ENCODE measurements at regions not wholly inside any gene's neighbourhood (a gene's known extent, or its start where the extent isn't known, plus 50 kb on each side); places are given as distances from the start of the nearest gene placed in this dataset.

- Histone ChIP-seq H3K27ac (no peak overlapping the region), H3K9me3 (no peaks in the 10 kb centered on the region), H3K4me3 (no peak overlapping the region), H3K4me1 (replicated peaks) (no peaks in the 10 kb centered on the region), H3K27me3 (replicated peaks; ENCODE audit: insufficient read depth) (no peaks in the 10 kb centered on the region), H3K36me3 (no peaks in the 10 kb centered on the region)
- intact Hi-C loops (cut with DNase I): no loop called here
- no peak for DNase-seq (ENCODE audit: low spot score)
- TF ChIP-seq POLR2AphosphoS5 (IDR thresholded peaks at IDR 0.05) (no peak), POLR2A (IDR thresholded peaks at IDR 0.05) (no peak)
- TF ChIP-seq, protein P1, sequence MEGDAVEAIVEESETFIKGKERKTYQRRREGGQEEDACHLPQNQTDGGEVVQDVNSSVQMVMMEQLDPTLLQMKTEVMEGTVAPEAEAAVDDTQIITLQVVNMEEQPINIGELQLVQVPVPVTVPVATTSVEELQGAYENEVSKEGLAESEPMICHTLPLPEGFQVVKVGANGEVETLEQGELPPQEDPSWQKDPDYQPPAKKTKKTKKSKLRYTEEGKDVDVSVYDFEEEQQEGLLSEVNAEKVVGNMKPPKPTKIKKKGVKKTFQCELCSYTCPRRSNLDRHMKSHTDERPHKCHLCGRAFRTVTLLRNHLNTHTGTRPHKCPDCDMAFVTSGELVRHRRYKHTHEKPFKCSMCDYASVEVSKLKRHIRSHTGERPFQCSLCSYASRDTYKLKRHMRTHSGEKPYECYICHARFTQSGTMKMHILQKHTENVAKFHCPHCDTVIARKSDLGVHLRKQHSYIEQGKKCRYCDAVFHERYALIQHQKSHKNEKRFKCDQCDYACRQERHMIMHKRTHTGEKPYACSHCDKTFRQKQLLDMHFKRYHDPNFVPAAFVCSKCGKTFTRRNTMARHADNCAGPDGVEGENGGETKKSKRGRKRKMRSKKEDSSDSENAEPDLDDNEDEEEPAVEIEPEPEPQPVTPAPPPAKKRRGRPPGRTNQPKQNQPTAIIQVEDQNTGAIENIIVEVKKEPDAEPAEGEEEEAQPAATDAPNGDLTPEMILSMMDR (IDR thresholded peaks at IDR 0.05): no peak
- 94% methylated on average over 7 of the region's 7 CpGs for WGBS
These were observed 335.1 kb downstream of the BTBD3 start for GRCh38 chr20:12252793-12253192.

DNA sequence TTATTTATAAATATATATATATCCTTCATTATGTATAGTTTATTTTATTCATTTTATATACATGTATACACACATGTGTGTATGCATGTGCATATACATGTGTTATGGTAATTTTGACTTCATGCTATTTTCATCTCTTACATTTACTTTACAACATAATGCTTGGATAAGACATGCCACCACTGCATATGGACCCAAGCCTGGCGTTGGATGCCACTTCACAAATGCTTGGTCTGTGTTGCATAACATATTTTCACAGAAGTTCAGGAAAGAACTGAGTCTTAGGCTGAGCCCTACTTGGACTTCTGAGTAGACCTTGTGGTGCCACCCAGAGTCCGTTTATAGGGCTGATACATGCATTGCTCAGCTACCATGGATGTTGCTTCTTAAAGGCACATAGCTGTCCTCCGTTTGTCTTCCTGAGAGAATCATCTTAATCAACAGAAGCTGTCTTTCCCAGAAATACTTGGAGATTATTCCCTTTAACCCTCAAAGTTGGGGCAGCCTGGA is 337.8 kb downstream of the BTBD3 start:
- WGBS: 97% methylated on average over 3 of the region's 3 CpGs
- Histone ChIP-seq H3K36me3 (no peaks in the 10 kb centered on the region), H3K27me3 (replicated peaks; ENCODE audit: insufficient read depth) (no peaks in the 10 kb centered on the region), H3K4me1 (replicated peaks) (no peaks in the 10 kb centered on the region), H3K27ac (no peak overlapping the region), H3K4me3 (no peak overlapping the region), H3K9me3 (no peaks in the 10 kb centered on the region)
- no peak for DNase-seq (ENCODE audit: low spot score)
- TF ChIP-seq, protein P1 (IDR thresholded peaks at IDR 0.05): no peak
- TF ChIP-seq POLR2AphosphoS5 (IDR thresholded peaks at IDR 0.05) (no peak), POLR2A (IDR thresholded peaks at IDR 0.05) (no peak)
- intact Hi-C loops (cut with DNase I): no loop called here

DNA sequence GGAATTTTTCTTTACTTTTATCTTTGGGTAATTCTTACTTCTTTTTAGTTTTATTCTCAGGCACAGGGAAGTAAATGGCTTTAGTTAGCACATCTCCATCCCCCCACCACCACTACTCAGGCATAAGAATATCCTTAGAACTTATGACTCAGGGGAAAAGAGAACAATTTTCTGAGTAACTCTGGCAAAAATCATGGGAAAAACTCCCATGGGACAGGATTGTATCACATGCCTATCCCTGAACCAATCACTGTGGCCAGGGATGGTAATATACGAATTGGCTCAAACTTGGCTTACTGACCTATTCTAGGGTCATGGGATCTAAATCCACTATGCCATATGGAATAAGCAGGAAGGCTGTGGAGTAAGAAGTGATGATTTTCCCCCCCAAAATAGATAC is 339.1 kb downstream of the BTBD3 start:
- WGBS: 91% methylated on average over 1 of the region's 1 CpG
- no peak for TF ChIP-seq POLR2A (IDR thresholded peaks at IDR 0.05)
- TF ChIP-seq POLR2AphosphoS5 (IDR thresholded peaks at IDR 0.05): no peak
- TF ChIP-seq, protein P1 (IDR thresholded peaks at IDR 0.05): no peak
- no peaks in the 10 kb centered on the region for H3K36me3 ChIP-seq

DNA sequence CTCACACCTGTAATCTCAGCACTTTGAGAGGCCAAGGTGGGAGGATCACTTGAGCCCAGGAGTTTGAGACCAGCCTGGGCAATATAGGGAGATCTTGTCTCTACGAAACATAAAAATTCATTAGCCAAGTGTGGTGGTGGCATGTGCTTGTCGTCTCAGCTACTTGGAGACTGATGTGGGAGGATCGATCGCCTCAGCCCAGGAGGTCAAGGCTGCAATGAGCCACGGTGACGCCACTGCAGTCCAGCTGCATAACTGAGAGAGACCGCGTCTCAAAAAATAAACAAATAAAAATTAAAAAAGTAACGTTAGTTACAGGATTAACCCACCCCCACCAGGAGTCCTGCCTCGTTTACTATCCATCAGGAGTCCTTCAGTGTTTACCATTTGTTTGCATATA is 345.1 kb downstream of the BTBD3 start:
- H3K27me3 ChIP-seq (replicated peaks; ENCODE audit: insufficient read depth): no peaks in the 10 kb centered on the region
- no peak for DNase-seq (ENCODE audit: low spot score)
- H3K36me3 ChIP-seq: no peaks in the 10 kb centered on the region
- H3K9me3 ChIP-seq: no peaks in the 10 kb centered on the region
- no peak overlapping the region for H3K27ac ChIP-seq
- no peaks in the 10 kb centered on the region for H3K4me1 ChIP-seq (replicated peaks)
- WGBS: 70% methylated on average over 10 of the region's 10 CpGs
- TF ChIP-seq POLR2AphosphoS5 (IDR thresholded peaks at IDR 0.05) (no peak), POLR2A (IDR thresholded peaks at IDR 0.05) (no peak)
- TF ChIP-seq, protein P1 (IDR thresholded peaks at IDR 0.05): no peak
- H3K4me3 ChIP-seq: no peak overlapping the region
- intact Hi-C loops (cut with DNase I): no loop called here

More for the DNA sequence above, 339.1 kb downstream of the BTBD3 start:
- Histone ChIP-seq H3K9me3 (no peaks in the 10 kb centered on the region), H3K27ac (no peak overlapping the region), H3K4me3 (no peak overlapping the region), H3K27me3 (replicated peaks; ENCODE audit: insufficient read depth) (no peaks in the 10 kb centered on the region), H3K4me1 (replicated peaks) (no peaks in the 10 kb centered on the region)
- DNase-seq (ENCODE audit: low spot score): no peak
- intact Hi-C loops (cut with DNase I): no loop called here

GRCh38 chr20:12264711-12265110 is 347.0 kb downstream of the BTBD3 start:
- Histone ChIP-seq H3K4me3 (no peak overlapping the region), H3K4me1 (replicated peaks) (no peaks in the 10 kb centered on the region), H3K27me3 (replicated peaks; ENCODE audit: insufficient read depth) (no peaks in the 10 kb centered on the region), H3K27ac (no peak overlapping the region), H3K9me3 (no peaks in the 10 kb centered on the region), H3K36me3 (no peaks in the 10 kb centered on the region)
- intact Hi-C loops (cut with DNase I): no loop called here
- 20% methylated on average over 7 of the region's 7 CpGs for WGBS
- no peak for DNase-seq (ENCODE audit: low spot score)
- TF ChIP-seq POLR2A (IDR thresholded peaks at IDR 0.05): no peak
- no peak for TF ChIP-seq POLR2AphosphoS5 (IDR thresholded peaks at IDR 0.05)
- TF ChIP-seq, protein P1 (IDR thresholded peaks at IDR 0.05): no peak
